GM21515 (cell line): ENCODE measurements at regions not wholly inside any gene's neighbourhood (a gene's known extent, or its start where the extent isn't known, plus 50 kb on each side); places are given as distances from the start of the nearest gene placed in this dataset.

Experiments used
- ATAC-seq: cut with Tn5 transposase; IDR thresholded peaks from one replicate; pipeline ENCODE4 v1.9.1; 2021; ENCODE audit not compliant: unreplicated experiment

GRCh38 chr4:89373394-89373793 lies 65.8 kb upstream of the GPRIN3 start:
- ATAC-seq: no peak

GRCh38 chr4:89371614-89372013 lies 64.0 kb upstream of the GPRIN3 start:
- no peak for ATAC-seq

- no peak for ATAC-seq
Observed at GRCh38 chr4:89369581-89369980, 62.0 kb upstream of the GPRIN3 start.

GRCh38 chr4:89368861-89369260 lies 61.3 kb upstream of the GPRIN3 start:
- no peak for ATAC-seq

- ATAC-seq: no peak
Observed at GRCh38 chr4:89365776-89366175, 58.2 kb upstream of the GPRIN3 start.

GRCh38 chr4:89365375-89365774 lies 57.8 kb upstream of the GPRIN3 start:
- no peak for ATAC-seq

- ATAC-seq: no peak
Observed at GRCh38 chr4:89364541-89364940, 56.9 kb upstream of the GPRIN3 start.

- no peak for ATAC-seq
Observed at GRCh38 chr4:89363786-89364185, 56.2 kb upstream of the GPRIN3 start.

GRCh38 chr4:89358935-89359638 lies 51.5 kb upstream of the GPRIN3 start:
- no peak for ATAC-seq

- ATAC-seq: no peak
Observed at GRCh38 chr4:89357787-89358186, 50.2 kb upstream of the GPRIN3 start.
